ENCODE measurements at regions not wholly inside any gene's neighbourhood (a gene's known extent, or its start where the extent isn't known, plus 50 kb on each side); places are given as distances from the start of the nearest gene placed in this dataset.
A peak's percentile ranks its signal among the peaks of the same experiment; 100 is the strongest.

DNA sequence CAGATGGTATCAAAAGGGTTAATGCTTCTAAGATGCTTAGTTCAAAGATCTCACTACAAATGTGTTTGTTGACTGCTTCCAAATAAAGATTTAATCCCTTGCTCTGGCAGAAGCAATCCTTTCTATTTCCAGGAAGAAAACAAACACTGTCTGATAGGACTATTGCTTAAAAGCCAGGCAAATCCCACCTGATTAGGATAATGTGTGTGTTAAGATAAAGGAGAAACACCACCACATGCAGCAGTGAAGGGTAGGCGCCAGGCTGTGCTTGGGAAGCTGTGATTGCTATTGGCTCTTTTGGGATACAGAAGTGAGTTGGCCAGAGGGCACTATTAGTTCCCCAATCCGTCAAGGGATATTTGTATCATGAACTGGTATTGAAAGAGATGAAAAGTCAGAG, 62.8 kb upstream of the LRCH1 start:
- no peaks in the 10 kb centered on the region for H3K79me1 ChIP-seq (ENCODE audit: insufficient read depth, low read depth, low read length, poor library complexity, severe bottlenecking)
- no peak overlapping the region for H4K91ac ChIP-seq (ENCODE audit: insufficient read length, low read depth, low read length)
- H2BK15ac ChIP-seq (ENCODE audit: low read depth, low read length): no peak overlapping the region
- DNase-seq: no peak
- no peaks in the 10 kb centered on the region for H4K20me1 ChIP-seq (ENCODE audit: control insufficient read depth, insufficient read depth, insufficient read length)
- H3K4ac ChIP-seq (ENCODE audit: low read depth, low read length): no peak overlapping the region
- H4K8ac ChIP-seq (replicated peaks; ENCODE audit: insufficient read length, low read depth, low read length): no peak overlapping the region
- no peak overlapping the region for H2AK5ac ChIP-seq (ENCODE audit: insufficient read length, low read length)
- H3K23ac ChIP-seq (ENCODE audit: insufficient read length, low read depth, low read length): no peak overlapping the region
- no CpG with 5 or more reads among the region's 2 CpGs for WGBS (ENCODE audit: extremely low coverage, insufficient read length, low lambda C conversion rate)
- no peaks in the 10 kb centered on the region for H3K79me2 ChIP-seq (ENCODE audit: insufficient read depth, low read length)
- no peak overlapping the region for H3K4me2 ChIP-seq (ENCODE audit: insufficient read depth, insufficient read length, low read length)
- TF ChIP-seq, protein P1, sequence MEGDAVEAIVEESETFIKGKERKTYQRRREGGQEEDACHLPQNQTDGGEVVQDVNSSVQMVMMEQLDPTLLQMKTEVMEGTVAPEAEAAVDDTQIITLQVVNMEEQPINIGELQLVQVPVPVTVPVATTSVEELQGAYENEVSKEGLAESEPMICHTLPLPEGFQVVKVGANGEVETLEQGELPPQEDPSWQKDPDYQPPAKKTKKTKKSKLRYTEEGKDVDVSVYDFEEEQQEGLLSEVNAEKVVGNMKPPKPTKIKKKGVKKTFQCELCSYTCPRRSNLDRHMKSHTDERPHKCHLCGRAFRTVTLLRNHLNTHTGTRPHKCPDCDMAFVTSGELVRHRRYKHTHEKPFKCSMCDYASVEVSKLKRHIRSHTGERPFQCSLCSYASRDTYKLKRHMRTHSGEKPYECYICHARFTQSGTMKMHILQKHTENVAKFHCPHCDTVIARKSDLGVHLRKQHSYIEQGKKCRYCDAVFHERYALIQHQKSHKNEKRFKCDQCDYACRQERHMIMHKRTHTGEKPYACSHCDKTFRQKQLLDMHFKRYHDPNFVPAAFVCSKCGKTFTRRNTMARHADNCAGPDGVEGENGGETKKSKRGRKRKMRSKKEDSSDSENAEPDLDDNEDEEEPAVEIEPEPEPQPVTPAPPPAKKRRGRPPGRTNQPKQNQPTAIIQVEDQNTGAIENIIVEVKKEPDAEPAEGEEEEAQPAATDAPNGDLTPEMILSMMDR (conservative IDR thresholded peaks at IDR 0.05): no peak
- Mint-ChIP-seq H3K9me3 (peaks cover 0 to 2% of the 10 kb centered on the region in 2 experiments; a peak in 1 of 5 replicates), H3K36me3 (ENCODE audit: insufficient read depth in 1 of 3, low read depth in 3 of 3) (no peaks in the 10 kb centered on the region), H3K4me1 (peaks cover 4 to 13% of the 10 kb centered on the region in 2 experiments), H3K4me3 (no peak overlapping the region), H3K27ac (0 out of 7 replicates have a peak overlapping the region, but pooled peaks of 1 of the 3 experiments have one; percentile 5), H3K27me3 (ENCODE audit: low read depth) (no peaks in the 10 kb centered on the region; the same call in none of the 2 replicates)
- no peaks in the 10 kb centered on the region for H3K27me3 ChIP-seq (ENCODE audit: insufficient read depth, low read length)
- H2BK20ac ChIP-seq (ENCODE audit: low read depth, low read length, poor library complexity, severe bottlenecking): no peak overlapping the region
- no peak overlapping the region for H3K18ac ChIP-seq (ENCODE audit: insufficient read length, low read depth, low read length)
- no peak overlapping the region for H3K14ac ChIP-seq (ENCODE audit: insufficient read depth, low read length)
- no peak overlapping the region for H3T11ph ChIP-seq (ENCODE audit: low read length)
- H2AFZ ChIP-seq (ENCODE audit: low read length): no peak overlapping the region
- H4K5ac ChIP-seq (ENCODE audit: insufficient read length, low read depth, low read length): no peak overlapping the region
- no peak overlapping the region for H2BK5ac ChIP-seq (ENCODE audit: insufficient read length, low read length)
- H3K4me1 ChIP-seq (ENCODE audit: insufficient read depth, low read length): no peaks in the 10 kb centered on the region
- H3K9ac ChIP-seq (ENCODE audit: extremely low read depth, insufficient read length, low read length): no peak overlapping the region
- no peak overlapping the region for H3K56ac ChIP-seq (ENCODE audit: insufficient read length, low read depth, low read length)
- no peak overlapping the region for H3K27ac ChIP-seq (ENCODE audit: insufficient read length, low read depth, low read length)
- no peak overlapping the region for H2BK120ac ChIP-seq (ENCODE audit: low read depth, low read length, poor library complexity, severe bottlenecking)
- no peaks in the 10 kb centered on the region for H3K23me2 ChIP-seq (ENCODE audit: insufficient read length, low read depth, low read length, poor library complexity, severe bottlenecking)
- H3K9me3 ChIP-seq (ENCODE audit: control insufficient read depth, low read depth, low read length): no peaks in the 10 kb centered on the region
- H2BK12ac ChIP-seq (ENCODE audit: insufficient read length, low read depth, low read length): no peak overlapping the region
